HFF-Myc (cell line): ENCODE measurements at regions not wholly inside any gene's neighbourhood (a gene's known extent, or its start where the extent isn't known, plus 50 kb on each side); places are given as distances from the start of the nearest gene placed in this dataset.

Experiments used
- DNase-seq: peaks from one replicate; pipeline ENCODE4 v3.0.0-alpha.2; 2011; ENCODE audit warnings: low read depth; ENCODE audit errors: extremely low read depth
- H3K4me3 ChIP-seq: replicated peaks from 2 replicates; pipeline ENCODE4 v1.5.1; 2011; ENCODE audit warnings: low read depth, mild to moderate bottlenecking, control low read depth, low read length
- CTCF ChIP-seq: IDR thresholded peaks from 2 replicates; pipeline ENCODE4 v1.5.1; 2012; ENCODE audit warnings: mild to moderate bottlenecking, low read depth, low read length, control low read depth; ENCODE audit errors: missing control alignments

GRCh38 chr11:69905611-69906452 lies 86.6 kb upstream of the FGF3 start:
- no peak for DNase-seq
- no peak overlapping the region for H3K4me3 ChIP-seq
- TF ChIP-seq CTCF, result no peak

- DNase-seq, result no peak
- no peak overlapping the region for H3K4me3 ChIP-seq
- TF ChIP-seq CTCF, result no peak
Measured at GRCh38 chr11:69906453-69906907, 87.3 kb upstream of the FGF3 start.

GRCh38 chr11:69907611-69908010 lies 88.4 kb upstream of the FGF3 start:
- no peak overlapping the region for H3K4me3 ChIP-seq
- no peak for TF ChIP-seq CTCF
- DNase-seq, result no peak

GRCh38 chr11:69908511-69909220 lies 89.5 kb upstream of the FGF3 start:
- DNase-seq, result no peak
- H3K4me3 ChIP-seq, result no peak overlapping the region
- no peak for TF ChIP-seq CTCF

- H3K4me3 ChIP-seq, result no peak overlapping the region
- no peak for DNase-seq
- peak; percentile 66 for TF ChIP-seq CTCF
Measured at GRCh38 chr11:69909561-69910518, 90.6 kb upstream of the FGF3 start.
